Non-pigmented ciliary epithelial cell (primary cell): ENCODE measurements at regions not wholly inside any gene's neighbourhood (a gene's known extent, or its start where the extent isn't known, plus 50 kb on each side); places are given as distances from the start of the nearest gene placed in this dataset.

Experiments used
- DNase-seq: peaks from one replicate; pipeline ENCODE4 v3.0.0-alpha.2; 2010; ENCODE audit warnings: low read depth

DNA sequence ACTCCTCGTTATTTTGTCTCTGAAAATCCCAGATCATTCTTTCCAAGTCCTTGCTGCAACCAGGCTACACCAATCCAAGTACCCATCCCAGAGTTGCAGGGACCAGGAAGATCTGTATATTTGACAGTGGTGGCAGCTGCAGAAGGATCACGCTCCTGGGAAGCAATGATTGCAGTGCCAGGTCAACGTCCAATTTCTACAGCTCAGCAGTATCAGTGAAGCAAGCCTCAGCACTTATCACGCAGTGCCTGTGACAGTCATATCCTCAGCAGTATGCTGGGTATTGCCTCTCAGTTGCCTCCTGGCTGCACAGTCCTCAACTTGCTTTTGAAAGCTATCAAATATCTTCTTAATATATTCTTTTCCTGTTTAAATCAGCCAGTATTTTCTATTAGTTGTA lies 66.7 kb downstream of the BARHL2 start:
- DNase-seq: no peak

DNA sequence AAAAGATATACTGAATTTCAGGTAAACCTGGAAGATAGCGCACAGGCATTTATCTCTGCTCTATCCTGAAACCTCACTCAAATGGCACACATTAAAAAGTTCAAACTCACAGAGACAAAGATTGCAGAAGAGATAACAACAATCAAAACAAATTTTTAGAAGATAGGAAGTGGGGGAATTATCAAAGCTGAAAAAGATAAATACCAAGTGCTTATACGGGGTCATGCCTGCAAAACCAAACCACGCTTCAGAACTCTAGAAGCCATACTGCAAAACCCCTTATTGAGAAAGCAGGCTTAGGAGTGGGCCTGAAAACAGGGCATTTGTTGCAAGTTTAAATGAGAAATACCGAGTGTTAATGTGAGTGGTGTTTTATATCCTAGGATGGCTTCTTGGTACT lies 76.8 kb downstream of the BARHL2 start:
- no peak for DNase-seq

DNA sequence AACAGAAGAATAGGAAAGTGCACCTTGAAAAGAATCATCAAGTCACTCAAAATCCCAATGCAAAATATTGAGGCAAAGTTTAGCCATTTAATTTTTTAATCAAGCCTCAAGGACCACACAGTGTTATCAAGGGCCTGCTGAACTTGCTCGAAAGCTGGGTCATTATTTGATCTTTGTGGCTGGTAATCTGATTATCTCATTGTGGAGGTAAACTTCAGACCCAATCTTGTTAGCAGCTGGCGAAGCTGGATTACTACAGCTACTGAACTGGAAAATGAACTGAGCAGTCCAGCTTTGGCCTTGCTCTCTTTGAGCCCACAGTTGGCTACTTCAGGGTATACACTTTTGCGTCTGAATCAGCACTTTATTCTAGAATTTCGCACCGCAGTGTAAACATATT lies 94.4 kb downstream of the BARHL2 start:
- DNase-seq: no peak

DNA sequence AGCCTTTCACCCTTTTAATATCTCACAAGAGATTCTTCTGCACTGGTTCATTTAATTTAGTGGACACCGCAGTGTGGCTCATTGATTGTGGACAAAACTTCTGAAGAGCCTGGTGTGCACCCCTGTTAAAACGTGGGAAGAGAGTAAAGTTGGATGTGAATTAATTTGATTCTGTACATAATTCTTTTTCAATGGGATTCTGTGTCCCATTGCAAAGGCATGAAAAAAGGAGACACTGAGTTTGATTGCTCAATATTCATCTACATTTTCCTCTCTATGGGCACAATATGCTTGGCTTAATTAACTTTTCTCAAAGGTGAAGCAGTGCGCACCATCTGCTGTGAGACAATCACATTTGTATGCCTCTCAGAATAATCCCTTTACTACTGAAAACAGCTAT lies 95.1 kb downstream of the BARHL2 start:
- DNase-seq: no peak

DNA sequence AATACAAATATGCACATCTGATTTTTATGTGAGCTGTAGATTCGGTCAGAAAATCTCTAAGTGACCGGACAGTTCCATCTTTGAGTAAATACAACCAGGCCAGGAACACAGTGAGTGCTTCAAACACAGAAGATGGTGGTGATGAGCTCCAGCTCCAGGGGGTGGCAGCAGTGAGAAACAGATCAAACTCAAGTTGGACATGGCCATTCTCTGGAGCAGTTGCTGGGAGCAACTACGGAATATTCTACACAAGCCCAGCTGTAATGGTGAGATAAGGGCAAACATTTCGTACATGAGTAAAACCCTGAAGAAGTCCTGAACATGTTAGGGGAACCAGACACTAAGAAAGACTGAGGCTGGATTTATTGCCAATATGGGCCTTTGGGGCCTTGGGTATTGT lies 100.7 kb downstream of the BARHL2 start:
- DNase-seq: no peak

DNA sequence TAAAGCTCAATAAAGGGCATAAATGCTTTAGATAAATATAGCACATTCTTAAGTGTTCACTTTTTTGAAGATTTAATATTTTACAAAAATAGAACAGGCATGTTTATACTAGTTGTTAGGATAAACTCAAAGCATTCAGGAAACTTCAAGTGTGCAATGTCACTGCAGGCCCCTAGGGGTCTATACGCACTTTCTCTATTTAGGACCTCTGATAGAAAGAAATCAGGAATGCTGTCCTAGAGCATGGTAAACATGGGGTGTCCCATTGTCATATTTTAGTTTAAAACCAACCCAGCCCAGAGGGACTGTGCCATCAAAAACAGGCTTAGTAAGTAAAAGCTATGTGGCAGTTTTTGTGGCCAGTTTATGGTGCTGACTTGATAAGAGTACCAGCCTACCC lies 102.2 kb downstream of the BARHL2 start:
- DNase-seq: no peak

GRCh38 chr1:90613371-90613770 lies 103.7 kb downstream of the BARHL2 start:
- no peak for DNase-seq

GRCh38 chr1:90612033-90612432 lies 105.1 kb downstream of the BARHL2 start:
- DNase-seq: no peak

DNA sequence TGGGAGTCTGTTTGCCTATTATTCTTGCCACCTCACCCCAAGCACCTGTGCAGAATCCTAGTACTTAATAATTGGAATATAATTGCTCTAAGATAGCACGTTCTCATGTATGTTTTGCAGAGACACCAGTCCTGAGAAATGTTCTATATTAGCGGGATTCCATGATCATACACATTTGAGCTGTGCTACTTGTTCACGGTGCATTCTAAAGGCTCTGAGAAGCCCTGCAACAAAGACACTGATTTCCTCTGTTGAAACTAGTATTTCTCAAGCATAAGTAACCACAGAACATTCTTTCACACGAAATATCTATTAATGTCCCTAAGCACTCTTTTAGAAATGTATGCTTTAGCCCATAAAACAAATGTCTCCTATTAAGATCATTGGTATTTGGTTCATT lies 109.4 kb downstream of the BARHL2 start:
- DNase-seq: no peak

DNA sequence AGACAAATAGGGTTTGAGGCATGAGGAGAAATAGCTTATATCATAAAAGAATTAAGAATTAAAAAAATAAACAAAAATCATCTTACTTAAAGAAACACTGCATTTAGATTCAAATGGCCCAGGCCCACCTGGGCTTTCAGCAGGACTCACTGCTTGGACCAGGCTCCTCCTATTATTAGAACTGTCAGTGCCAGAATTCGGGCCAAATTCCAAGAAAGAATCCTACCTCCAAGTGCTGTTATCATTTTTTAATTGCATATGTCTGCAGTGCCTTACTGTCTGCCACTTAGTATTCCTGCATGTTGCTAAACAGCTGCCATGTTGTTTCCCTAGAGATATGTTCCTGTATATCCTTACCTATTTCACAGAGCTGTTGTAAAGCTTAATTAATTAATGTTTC lies 112.0 kb downstream of the BARHL2 start:
- DNase-seq: no peak

- no peak for DNase-seq
These were observed 123.8 kb downstream of the BARHL2 start for GRCh38 chr1:90593312-90593711.

DNA sequence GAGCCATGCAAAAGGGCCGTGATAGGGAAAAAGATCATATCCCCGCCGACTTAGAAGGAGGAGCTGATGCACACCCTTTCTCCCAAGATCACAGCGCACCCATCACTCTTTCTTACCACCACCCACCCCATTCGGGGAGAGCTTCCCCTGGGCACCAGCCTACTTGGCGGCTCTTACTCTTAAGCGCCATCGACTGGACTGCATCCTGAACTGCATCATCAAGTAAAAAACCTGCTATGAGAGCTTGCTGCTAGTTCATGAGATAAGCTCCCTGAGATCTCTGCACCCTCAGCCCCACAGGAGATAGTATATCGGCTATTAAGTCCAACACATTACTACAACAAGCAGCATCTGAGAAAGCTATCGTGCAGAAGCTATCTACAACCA lies 125.1 kb downstream of the BARHL2 start:
- DNase-seq: no peak

DNA sequence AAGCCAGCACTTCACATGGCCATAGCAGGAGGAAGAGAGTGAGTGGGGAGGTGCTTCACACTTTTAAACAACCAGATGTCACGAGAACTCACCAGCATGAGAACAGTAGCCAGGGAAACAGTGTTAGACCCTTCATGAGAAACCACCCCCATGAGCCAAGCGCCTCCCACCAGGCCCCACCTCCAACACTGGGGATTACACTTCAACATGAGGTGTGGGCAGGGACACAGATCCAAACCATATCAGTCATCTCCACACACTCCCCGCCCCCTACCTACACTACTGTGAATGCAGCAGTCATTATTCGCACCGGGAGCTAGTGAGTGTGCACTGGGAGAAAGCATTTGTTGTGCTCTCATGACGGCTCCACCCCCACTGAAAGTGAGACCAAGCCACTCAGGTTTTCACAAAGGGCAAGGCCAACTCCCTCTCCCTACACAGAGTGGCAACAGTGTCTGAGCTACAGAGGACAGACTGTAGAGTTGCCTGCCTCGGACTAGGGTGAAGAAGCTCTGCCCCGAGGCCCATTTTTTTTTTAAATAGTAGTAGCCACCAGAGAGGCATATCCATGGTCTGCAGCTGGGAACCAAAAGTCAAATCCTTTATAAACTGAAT lies 125.6 kb downstream of the BARHL2 start:
- DNase-seq: no peak

GRCh38 chr1:90580176-90580575 lies 136.9 kb downstream of the BARHL2 start:
- no peak for DNase-seq

DNA sequence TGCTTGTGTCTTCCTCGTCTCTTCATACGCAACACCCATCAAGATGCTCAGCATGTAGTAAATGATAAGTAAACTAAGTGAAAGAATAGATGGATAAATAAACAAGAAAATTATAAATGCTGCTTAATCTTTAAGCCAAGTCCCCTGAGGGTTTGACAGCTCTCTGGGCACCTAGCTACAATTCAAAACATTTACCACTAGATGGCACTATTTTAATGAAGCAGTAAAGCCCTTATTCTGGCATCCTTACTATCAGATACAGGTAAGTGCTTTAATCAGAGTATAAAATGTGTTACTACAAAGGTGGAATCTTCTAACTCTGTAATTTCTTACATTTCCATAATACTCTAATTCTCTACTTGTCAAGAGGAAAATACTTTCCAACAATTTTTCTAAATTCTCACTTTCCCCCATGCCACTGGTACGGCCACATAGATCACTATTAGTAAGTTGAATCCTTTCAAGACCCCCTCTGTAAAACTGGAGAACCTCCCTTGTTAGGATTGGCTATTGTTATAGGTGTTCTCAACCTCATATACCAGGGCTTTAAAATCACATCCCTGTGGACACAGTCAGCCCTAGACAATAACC lies 137.8 kb downstream of the BARHL2 start:
- peak; percentile 9 for DNase-seq

DNA sequence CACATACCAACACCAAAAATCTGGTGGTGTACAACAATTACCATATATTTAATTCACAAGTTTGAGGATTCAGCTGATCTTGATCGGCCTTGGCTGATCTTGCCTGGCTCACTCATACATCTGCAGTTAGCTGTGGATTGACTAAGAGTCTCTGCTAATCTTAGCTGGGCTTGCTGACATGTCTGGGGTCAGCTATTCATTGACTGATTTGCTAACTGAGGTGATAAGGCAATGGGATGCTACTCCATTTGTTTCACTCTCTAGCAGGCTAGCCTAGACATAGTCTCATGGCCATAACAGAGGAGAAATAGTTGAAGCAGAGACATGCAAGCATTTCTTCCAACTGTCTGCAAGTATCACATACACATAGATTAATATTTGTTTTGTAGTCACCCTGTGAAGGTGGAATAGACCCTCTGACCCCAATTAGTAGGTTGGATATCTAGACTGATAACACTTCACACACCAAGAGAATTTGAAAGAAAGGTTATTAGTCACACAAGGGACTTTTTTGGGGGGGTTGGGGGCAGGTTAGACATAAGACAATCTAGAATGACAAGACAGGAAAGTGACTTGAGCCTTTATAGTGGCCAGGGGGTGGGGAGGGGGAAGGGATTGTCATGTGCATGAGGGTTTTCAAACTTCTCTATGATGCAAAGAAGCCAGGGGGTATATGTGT lies 142.3 kb downstream of the BARHL2 start:
- DNase-seq: no peak

GRCh38 chr1:90573736-90574135 lies 143.4 kb downstream of the BARHL2 start:
- no peak for DNase-seq

DNA sequence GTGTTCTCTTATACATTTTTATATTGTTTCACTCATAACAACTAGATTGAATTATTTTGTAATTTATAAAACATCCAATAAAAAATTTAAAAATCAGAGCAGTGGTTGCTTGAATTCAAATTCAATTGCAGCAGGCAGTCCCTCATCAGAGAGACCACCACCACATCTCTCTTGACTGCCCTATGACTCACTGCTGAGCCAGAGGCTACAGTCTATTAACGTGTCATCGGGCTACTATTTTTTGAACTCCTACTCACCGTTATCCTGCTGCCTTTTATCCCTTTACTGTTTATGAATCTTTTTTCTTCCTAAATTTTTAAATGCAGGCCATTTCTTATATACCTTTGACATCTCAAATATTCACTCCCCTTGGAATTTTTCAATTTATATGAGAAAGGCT lies 144.7 kb downstream of the BARHL2 start:
- DNase-seq: no peak

DNA sequence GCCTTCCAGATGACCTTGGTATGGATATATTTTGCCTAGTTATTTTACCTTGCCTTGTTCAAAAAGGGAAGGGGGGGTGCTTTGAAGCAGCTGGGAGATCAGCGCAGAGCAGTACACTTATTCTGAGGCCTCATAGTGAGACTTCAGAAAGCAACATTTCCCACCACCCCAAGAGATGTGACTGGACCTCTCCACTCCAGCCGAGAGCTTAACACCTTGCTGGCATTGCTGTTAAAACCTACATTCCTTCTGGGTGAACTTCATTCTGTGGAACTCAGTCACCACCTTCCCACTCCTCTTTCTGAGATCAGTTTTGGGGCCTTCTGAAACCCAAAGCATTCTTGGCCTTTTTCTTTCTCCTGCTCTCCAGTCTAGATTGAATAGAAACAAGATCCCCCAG lies 148.7 kb downstream of the BARHL2 start:
- no peak for DNase-seq

- DNase-seq: no peak
These were observed 152.9 kb downstream of the BARHL2 start for GRCh38 chr1:90564164-90564563.

DNA sequence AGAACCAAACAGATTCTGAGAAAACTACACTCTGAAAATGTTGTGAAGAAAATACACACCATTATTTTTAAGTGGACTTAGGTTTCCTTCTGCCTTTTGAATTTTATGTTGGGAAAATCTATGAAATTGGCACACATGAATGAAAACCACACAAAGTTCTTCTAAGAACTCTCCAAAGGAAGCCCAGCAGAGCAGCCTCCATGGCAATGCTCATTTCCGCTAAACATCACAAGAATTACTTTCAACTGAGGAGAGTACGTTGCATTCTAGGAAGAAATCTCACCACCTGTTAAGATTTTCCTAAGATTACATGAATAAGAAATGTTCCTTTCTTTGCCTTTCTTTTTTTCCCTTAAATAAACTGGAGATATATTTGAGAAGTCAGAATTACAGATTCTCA lies 154.2 kb downstream of the BARHL2 start:
- no peak for DNase-seq

DNA sequence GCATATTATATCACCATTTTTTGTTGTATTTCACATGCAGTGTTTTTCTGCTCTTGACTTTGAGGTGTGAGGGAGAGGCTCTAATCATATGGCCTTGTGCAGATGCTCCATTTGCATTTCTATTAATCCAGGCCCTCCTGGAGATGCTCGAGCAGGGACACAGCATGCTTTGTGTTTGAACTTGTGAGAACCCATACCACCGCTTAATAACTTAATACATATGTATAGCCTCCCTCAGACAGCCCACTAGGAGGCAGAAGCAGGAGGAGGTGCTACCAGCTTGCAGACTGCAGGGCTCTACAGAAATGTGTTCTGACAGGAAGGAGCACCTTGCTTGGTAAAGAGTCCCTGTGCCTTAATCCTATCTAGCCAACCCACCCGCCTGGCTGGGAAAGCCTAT lies 155.2 kb downstream of the BARHL2 start:
- no peak for DNase-seq

GRCh38 chr1:90561103-90561783 lies 155.9 kb downstream of the BARHL2 start:
- DNase-seq: no peak
